Colonic mucosa (tissue), 4 donors: ENCODE measurements at regions not wholly inside any gene's neighbourhood (a gene's known extent, or its start where the extent isn't known, plus 50 kb on each side); places are given as distances from the start of the nearest gene placed in this dataset.

Source experiments
- DNase-seq: peaks from one replicate; pipeline ENCODE4 v3.0.0-alpha.2; 2020
- H3K27ac ChIP-seq: fragments of 200-600 bp; one replicate; pipeline ENCODE4 v1.8.0; 2021
- H3K27me3 ChIP-seq: fragments of 200-600 bp; one replicate; pipeline ENCODE4 v1.8.0; 2021
- H3K36me3 ChIP-seq: fragments of 200-600 bp; one replicate; pipeline ENCODE4 v1.8.0; 2021
- H3K4me1 ChIP-seq: fragments of 200-600 bp; one replicate; pipeline ENCODE4 v1.8.0; 2021; ENCODE audit warnings: mild to moderate bottlenecking
- H3K4me3 ChIP-seq: fragments of 200-600 bp; one replicate; pipeline ENCODE4 v1.8.0; 2021
- H3K9ac ChIP-seq, 2 donors: one replicate each; pipeline ENCODE4 v1.7.0; 2013; ENCODE audit warnings: control low read depth in 2 of 2, low read depth in 2 of 2, low read length in 2 of 2
- H3K9me3 ChIP-seq: fragments of 200-600 bp; one replicate; pipeline ENCODE4 v1.8.0; 2021
- intact Hi-C: fragments of 100-400 bp; cut with DNase I; formaldehyde crosslinking; loops from one replicate; pipeline ENCODE4 v1.14.1; 2022
- TF ChIP-seq, protein P1 (sequence below): fragments of 200-600 bp; IDR thresholded peaks from one replicate; pipeline ENCODE4 v1.8.0; 2022; ENCODE audit warnings: antibody characterized with exemption, mild to moderate bottlenecking
- donor health status: healthy.
- donor health status: DM: no; HTN: no; CAD: no.
- donor health status: DM: no; HTN: no; CAD: no.

DNA sequence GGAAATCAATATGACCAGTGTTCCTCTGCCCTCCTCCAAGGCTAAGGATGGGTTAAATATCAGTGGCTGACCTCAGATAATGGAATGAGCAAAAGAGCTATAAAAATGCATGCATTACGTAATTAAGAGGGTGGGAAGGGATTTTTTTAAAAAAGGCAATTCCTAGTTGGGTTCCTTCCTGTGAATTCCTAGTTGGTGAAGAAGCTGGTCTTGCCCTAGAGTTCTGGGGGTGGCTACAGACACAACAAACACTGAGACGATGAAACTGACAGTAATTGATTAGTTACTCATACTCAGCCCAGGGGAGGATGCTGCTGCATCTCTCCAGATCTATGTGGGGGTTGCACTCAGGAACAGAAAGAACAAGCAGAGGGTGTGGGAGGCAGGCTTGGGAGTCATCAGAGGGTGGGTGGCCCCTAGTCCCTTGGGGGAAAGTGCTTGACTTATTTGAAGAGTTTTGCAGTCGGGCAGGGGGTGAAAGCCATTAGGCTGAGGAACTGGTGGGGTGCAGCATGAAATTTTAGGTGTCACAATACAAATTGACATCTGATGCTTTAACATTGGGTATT, 662.0 kb upstream of the FRG1 start:
- no peak overlapping the region for H3K27ac ChIP-seq
- H3K9me3 ChIP-seq: no peaks in the 10 kb centered on the region
- DNase-seq: no peak
- no peaks in the 10 kb centered on the region for H3K36me3 ChIP-seq
- TF ChIP-seq, protein P1, sequence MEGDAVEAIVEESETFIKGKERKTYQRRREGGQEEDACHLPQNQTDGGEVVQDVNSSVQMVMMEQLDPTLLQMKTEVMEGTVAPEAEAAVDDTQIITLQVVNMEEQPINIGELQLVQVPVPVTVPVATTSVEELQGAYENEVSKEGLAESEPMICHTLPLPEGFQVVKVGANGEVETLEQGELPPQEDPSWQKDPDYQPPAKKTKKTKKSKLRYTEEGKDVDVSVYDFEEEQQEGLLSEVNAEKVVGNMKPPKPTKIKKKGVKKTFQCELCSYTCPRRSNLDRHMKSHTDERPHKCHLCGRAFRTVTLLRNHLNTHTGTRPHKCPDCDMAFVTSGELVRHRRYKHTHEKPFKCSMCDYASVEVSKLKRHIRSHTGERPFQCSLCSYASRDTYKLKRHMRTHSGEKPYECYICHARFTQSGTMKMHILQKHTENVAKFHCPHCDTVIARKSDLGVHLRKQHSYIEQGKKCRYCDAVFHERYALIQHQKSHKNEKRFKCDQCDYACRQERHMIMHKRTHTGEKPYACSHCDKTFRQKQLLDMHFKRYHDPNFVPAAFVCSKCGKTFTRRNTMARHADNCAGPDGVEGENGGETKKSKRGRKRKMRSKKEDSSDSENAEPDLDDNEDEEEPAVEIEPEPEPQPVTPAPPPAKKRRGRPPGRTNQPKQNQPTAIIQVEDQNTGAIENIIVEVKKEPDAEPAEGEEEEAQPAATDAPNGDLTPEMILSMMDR: no peak
- no peak overlapping the region for H3K4me3 ChIP-seq
- no peaks in the 10 kb centered on the region for H3K4me1 ChIP-seq
- H3K27me3 ChIP-seq: no peaks in the 10 kb centered on the region
- no peak overlapping the region for H3K9ac ChIP-seq
- intact Hi-C loops: no loop called here

DNA sequence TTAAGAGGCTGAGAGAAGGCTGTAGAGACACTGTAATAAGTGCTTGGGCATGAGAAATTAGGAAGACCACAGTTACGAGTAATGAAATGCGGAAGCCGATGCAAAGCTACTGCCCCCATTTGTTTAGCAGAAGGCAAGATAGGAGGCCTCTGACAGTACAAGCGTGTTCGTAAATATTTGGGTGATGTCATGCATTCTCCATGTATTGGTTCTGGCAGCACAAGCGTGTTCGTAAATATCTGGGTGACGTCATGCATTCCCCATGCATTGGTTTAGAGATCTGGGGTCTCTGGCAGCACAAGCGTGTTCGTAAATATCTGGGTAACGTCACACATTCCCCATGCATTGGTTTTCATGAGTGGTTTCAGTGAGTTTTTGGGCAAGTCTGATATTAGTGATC, 661.5 kb upstream of the FRG1 start:
- no peaks in the 10 kb centered on the region for H3K9me3 ChIP-seq
- no peaks in the 10 kb centered on the region for H3K4me1 ChIP-seq
- TF ChIP-seq, protein P1: no peak
- intact Hi-C loops: no loop called here
- no peaks in the 10 kb centered on the region for H3K36me3 ChIP-seq
- DNase-seq: no peak
- H3K27ac ChIP-seq: no peak overlapping the region
- H3K27me3 ChIP-seq: no peaks in the 10 kb centered on the region
- H3K9ac ChIP-seq: no peak overlapping the region
- H3K4me3 ChIP-seq: no peak overlapping the region

DNA sequence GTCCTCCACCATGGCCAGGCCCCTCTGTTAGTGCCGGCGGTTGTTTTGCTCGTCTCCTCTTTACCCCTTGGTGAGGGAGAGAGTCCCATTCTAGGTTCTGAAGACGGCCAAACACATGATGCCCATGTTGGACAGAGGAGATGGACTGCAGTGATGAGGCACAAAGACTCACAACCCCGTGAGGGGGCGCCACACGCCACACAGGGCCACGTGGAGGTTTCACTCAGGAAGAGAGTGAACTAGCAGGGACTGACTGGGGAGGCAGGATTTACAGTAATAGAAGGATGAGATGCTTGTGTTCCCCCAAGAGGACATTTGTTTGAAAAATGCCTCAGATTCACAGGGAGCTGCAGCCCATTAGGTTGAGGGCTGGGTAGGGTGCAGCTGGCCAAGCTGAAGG, 655.3 kb upstream of the FRG1 start:
- Histone ChIP-seq H3K9me3 (no peaks in the 10 kb centered on the region), H3K4me1 (no peaks in the 10 kb centered on the region), H3K4me3 (no peak overlapping the region), H3K27me3 (no peaks in the 10 kb centered on the region), H3K27ac (no peak overlapping the region), H3K9ac (no peak overlapping the region), H3K36me3 (no peaks in the 10 kb centered on the region)
- intact Hi-C loops: no loop called here
- DNase-seq: no peak
- TF ChIP-seq, protein P1: no peak

DNA sequence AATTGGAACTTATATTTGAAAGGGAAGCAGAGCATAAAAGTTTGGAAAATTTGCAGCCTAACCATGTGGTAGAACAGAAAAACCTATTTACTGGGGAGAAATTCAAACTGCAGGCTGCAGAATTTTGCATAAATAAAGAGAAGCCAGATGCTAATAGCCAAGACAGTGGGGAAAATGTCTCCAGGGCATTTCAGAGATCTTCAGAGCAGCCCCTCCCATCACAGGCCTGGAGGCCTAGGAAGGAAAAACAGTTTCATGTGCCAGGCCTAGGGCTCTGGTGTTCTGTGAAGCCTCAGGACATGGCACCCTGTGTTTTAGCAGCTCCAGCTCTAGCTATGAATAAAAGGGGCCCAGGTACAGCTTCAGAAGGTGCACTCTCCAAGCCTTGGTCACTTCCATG, 648.7 kb upstream of the FRG1 start:
- intact Hi-C loops: no loop called here
- TF ChIP-seq, protein P1: no peak

DNA sequence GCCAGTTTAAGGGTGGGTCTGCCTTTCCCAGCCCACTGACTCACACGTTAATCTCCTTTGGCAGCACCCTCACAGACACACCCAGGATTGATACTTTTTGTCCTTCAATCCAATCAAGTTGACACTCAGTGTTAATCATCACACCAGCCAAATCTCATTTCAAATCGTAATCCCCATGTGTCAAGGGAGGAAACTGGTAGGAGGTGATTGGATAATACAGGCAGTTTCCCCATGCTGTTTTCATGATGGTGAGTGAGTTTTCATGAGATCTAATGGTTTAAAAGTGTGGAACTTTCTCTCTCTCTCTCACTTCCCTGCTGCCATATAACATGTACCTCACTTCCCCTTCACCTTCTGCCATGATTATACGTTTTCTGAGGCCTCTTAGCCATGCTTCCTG, 647.2 kb upstream of the FRG1 start:
- Histone ChIP-seq H3K4me3 (no peak overlapping the region), H3K4me1 (no peaks in the 10 kb centered on the region), H3K27ac (no peak overlapping the region), H3K9ac (no peak overlapping the region), H3K9me3 (no peaks in the 10 kb centered on the region), H3K27me3 (no peaks in the 10 kb centered on the region), H3K36me3 (no peaks in the 10 kb centered on the region)
- no peak for DNase-seq
- TF ChIP-seq, protein P1: no peak
- intact Hi-C loops: no loop called here

More for the DNA sequence above, 648.7 kb upstream of the FRG1 start:
- Histone ChIP-seq H3K36me3 (no peaks in the 10 kb centered on the region), H3K27me3 (no peaks in the 10 kb centered on the region), H3K4me1 (no peaks in the 10 kb centered on the region), H3K27ac (no peak overlapping the region), H3K9ac (no peak overlapping the region), H3K4me3 (no peak overlapping the region), H3K9me3 (no peaks in the 10 kb centered on the region)
- no peak for DNase-seq

DNA sequence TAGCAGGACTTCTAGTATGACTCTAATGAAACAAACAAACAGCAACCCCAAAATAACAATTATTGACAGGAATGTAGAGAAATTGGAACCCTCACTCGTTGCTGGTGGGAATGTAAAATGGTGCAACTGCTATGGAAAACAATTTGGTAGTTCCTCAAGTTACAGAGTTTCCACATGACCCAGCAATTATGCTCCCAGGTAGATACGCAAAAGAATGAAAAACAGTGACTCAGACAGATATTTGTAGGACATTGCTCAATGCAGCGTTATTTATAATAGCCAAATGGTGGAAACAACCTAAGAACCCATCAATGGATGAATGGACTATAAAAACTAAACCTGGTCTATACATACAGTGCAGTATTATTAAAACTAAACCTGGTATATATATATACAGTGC, 646.1 kb upstream of the FRG1 start:
- no peak overlapping the region for H3K4me3 ChIP-seq
- no peak overlapping the region for H3K27ac ChIP-seq
- no peak for DNase-seq
- no peaks in the 10 kb centered on the region for H3K36me3 ChIP-seq
- H3K9me3 ChIP-seq: no peaks in the 10 kb centered on the region
- intact Hi-C loops: no loop called here
- TF ChIP-seq, protein P1: no peak
- no peak overlapping the region for H3K9ac ChIP-seq
- no peaks in the 10 kb centered on the region for H3K4me1 ChIP-seq
- H3K27me3 ChIP-seq: no peaks in the 10 kb centered on the region
